ENCODE measurements at regions not wholly inside any gene's neighbourhood (a gene's known extent, or its start where the extent isn't known, plus 50 kb on each side); places are given as distances from the start of the nearest gene placed in this dataset.
A peak's percentile ranks its signal among the peaks of the same experiment; 100 is the strongest.

DNA sequence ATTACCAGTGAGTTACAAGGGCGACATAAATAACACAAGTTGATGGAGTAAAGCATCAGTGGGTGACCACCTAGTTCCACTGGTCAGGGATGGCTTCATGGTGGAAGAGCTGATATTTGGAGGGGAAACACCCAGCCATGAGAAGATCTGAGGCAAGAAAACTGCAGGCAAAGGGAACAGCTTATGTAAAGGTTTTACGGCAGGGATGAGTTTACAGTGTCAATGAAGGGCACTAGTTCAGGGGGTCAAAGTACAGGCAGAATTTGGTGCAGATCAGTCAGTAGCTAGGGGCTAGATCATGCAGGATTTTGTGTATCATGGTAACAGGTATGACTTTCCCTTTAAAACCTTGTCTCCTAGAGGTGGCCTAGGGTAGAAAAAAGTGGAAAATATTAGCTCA is 339.6 kb downstream of the PMP22 start (continued):
- TF ChIP-seq, protein P1, sequence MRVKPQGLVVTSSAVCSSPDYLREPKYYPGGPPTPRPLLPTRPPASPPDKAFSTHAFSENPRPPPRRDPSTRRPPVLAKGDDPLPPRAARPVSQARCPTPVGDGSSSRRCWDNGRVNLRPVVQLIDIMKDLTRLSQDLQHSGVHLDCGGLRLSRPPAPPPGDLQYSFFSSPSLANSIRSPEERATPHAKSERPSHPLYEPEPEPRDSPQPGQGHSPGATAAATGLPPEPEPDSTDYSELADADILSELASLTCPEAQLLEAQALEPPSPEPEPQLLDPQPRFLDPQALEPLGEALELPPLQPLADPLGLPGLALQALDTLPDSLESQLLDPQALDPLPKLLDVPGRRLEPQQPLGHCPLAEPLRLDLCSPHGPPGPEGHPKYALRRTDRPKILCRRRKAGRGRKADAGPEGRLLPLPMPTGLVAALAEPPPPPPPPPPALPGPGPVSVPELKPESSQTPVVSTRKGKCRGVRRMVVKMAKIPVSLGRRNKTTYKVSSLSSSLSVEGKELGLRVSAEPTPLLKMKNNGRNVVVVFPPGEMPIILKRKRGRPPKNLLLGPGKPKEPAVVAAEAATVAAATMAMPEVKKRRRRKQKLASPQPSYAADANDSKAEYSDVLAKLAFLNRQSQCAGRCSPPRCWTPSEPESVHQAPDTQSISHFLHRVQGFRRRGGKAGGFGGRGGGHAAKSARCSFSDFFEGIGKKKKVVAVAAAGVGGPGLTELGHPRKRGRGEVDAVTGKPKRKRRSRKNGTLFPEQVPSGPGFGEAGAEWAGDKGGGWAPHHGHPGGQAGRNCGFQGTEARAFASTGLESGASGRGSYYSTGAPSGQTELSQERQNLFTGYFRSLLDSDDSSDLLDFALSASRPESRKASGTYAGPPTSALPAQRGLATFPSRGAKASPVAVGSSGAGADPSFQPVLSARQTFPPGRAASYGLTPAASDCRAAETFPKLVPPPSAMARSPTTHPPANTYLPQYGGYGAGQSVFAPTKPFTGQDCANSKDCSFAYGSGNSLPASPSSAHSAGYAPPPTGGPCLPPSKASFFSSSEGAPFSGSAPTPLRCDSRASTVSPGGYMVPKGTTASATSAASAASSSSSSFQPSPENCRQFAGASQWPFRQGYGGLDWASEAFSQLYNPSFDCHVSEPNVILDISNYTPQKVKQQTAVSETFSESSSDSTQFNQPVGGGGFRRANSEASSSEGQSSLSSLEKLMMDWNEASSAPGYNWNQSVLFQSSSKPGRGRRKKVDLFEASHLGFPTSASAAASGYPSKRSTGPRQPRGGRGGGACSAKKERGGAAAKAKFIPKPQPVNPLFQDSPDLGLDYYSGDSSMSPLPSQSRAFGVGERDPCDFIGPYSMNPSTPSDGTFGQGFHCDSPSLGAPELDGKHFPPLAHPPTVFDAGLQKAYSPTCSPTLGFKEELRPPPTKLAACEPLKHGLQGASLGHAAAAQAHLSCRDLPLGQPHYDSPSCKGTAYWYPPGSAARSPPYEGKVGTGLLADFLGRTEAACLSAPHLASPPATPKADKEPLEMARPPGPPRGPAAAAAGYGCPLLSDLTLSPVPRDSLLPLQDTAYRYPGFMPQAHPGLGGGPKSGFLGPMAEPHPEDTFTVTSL (CRISPR knock-in tag; IDR thresholded peaks at IDR 0.05; ENCODE audit: borderline replicate concordance), result 0 out of 2 replicates have a peak, but pooled peaks have one; percentile 29
- TF ChIP-seq ZNF432 (CRISPR knock-in tag; IDR thresholded peaks at IDR 0.05; ENCODE audit: borderline replicate concordance) (no peak), ZNF570 (CRISPR knock-in tag; IDR thresholded peaks at IDR 0.05; ENCODE audit: borderline replicate concordance) (0 out of 2 replicates have a peak, but pooled peaks have one; percentile 82), MIER3 (CRISPR knock-in tag; IDR thresholded peaks at IDR 0.05; ENCODE audit: borderline replicate concordance) (no peak), SATB2 (CRISPR knock-in tag; IDR thresholded peaks at IDR 0.05) (no peak), ZMYM4 (CRISPR knock-in tag; IDR thresholded peaks at IDR 0.05) (peak; percentile 43; the same call in 1 of the 2 replicates)
- TF ChIP-seq, protein P2, sequence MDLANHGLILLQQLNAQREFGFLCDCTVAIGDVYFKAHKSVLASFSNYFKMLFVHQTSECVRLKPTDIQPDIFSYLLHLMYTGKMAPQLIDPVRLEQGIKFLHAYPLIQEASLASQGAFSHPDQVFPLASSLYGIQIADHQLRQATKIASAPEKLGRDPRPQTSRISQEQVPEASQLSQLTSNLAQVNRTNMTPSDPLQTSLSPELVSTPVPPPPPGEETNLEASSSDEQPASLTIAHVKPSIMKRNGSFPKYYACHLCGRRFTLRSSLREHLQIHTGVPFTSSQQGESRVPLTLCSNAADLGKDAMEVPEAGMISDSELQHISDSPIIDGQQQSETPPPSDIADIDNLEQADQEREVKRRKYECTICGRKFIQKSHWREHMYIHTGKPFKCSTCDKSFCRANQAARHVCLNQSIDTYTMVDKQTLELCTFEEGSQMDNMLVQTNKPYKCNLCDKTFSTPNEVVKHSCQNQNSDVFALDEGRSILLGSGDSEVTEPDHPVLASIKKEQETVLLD (CRISPR knock-in tag; IDR thresholded peaks at IDR 0.05; ENCODE audit: low read depth), result no peak
- TF ChIP-seq, protein P3, sequence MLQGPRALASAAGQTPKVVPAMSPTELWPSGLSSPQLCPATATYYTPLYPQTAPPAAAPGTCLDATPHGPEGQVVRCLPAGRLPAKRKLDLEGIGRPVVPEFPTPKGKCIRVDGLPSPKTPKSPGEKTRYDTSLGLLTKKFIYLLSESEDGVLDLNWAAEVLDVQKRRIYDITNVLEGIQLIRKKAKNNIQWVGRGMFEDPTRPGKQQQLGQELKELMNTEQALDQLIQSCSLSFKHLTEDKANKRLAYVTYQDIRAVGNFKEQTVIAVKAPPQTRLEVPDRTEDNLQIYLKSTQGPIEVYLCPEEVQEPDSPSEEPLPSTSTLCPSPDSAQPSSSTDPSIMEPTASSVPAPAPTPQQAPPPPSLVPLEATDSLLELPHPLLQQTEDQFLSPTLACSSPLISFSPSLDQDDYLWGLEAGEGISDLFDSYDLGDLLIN (CRISPR knock-in tag; IDR thresholded peaks at IDR 0.05; ENCODE audit: borderline replicate concordance), result no peak

Measured in HepG2 (cell line).